ENCODE measurements at regions not wholly inside any gene's neighbourhood (a gene's known extent, or its start where the extent isn't known, plus 50 kb on each side); places are given as distances from the start of the nearest gene placed in this dataset.

GRCh38 chr20:48277266-48277665 lies 492.0 kb upstream of the SULF2 start:
- Histone ChIP-seq H3K4me3 (ENCODE audit: low read length in 2 of 2) (no peak overlapping the region), H3K4me1 (ENCODE audit: insufficient read depth, low read length) (no peaks in the 10 kb centered on the region), H3K36me3 (ENCODE audit: insufficient read depth, low read length) (no peaks in the 10 kb centered on the region), H3K27ac (ENCODE audit: low read depth, low read length) (no peak overlapping the region), H3K9me3 (ENCODE audit: control insufficient read depth in 1 of 2, low read length in 2 of 2) (no peaks in the 10 kb centered on the region), H3K27me3 (ENCODE audit: insufficient read depth, low read length) (no peaks in the 10 kb centered on the region)
- CTCF ChIA-PET (ENCODE audit: partially characterized antibody) = no interaction called here
- H3K27ac Mint-ChIP-seq = no peak overlapping the region
- peaks cover 0 to 3% (median 0%) of the 10 kb centered on the region in 8 donors for H3K9me3 Mint-ChIP-seq
- POLR2A ChIA-PET (ENCODE audit: partially characterized antibody) = no interaction called here
- no peaks in the 10 kb centered on the region for H3K4me1 Mint-ChIP-seq
- no peak for DNase-seq
- H3K36me3 Mint-ChIP-seq = no peaks in the 10 kb centered on the region
- no peak overlapping the region for H3K4me3 Mint-ChIP-seq
- intact Hi-C loops (cut with micrococcal nuclease) = no loop called here
- peaks cover 14 to 25% of the 10 kb centered on the region in 2 donors for H3K27me3 Mint-ChIP-seq

GRCh38 chr20:48276021-48276342 lies 490.7 kb upstream of the SULF2 start:
- H3K4me1 Mint-ChIP-seq = no peaks in the 10 kb centered on the region
- H3K9me3 ChIP-seq (ENCODE audit: control insufficient read depth in 1 of 2, low read length in 2 of 2) = no peaks in the 10 kb centered on the region
- no peak overlapping the region for H3K4me3 ChIP-seq (ENCODE audit: low read length in 2 of 2)
- H3K27me3 Mint-ChIP-seq = peaks cover 12 to 25% of the 10 kb centered on the region in 2 donors
- no peak for DNase-seq
- POLR2A ChIA-PET (ENCODE audit: partially characterized antibody) = no interaction called here
- no peaks in the 10 kb centered on the region for H3K36me3 ChIP-seq (ENCODE audit: insufficient read depth, low read length)
- no peaks in the 10 kb centered on the region for H3K36me3 Mint-ChIP-seq
- H3K27ac ChIP-seq (ENCODE audit: low read depth, low read length) = no peak overlapping the region
- H3K27me3 ChIP-seq (ENCODE audit: insufficient read depth, low read length) = no peaks in the 10 kb centered on the region
- intact Hi-C loops (cut with micrococcal nuclease) = no loop called here
- CTCF ChIA-PET (ENCODE audit: partially characterized antibody) = no interaction called here
- H3K9me3 Mint-ChIP-seq = peaks cover 0 to 3% (median 0%) of the 10 kb centered on the region in 8 donors
- H3K27ac Mint-ChIP-seq = no peak overlapping the region
- no peaks in the 10 kb centered on the region for H3K4me1 ChIP-seq (ENCODE audit: insufficient read depth, low read length)
- no peak overlapping the region for H3K4me3 Mint-ChIP-seq

- no peaks in the 10 kb centered on the region for H3K27me3 ChIP-seq (ENCODE audit: insufficient read depth, low read length)
- H3K27me3 Mint-ChIP-seq = peaks cover 11 to 23% of the 10 kb centered on the region in 2 donors
Observed at GRCh38 chr20:48275286-48276020, 490.2 kb upstream of the SULF2 start.

GRCh38 chr20:48273843-48274242 lies 488.6 kb upstream of the SULF2 start:
- Mint-ChIP-seq H3K27me3 (peaks cover 10 to 25% of the 10 kb centered on the region in 2 donors), H3K9me3 (peaks cover 0 to 3% (median 0%) of the 10 kb centered on the region in 8 donors), H3K27ac (no peak overlapping the region), H3K4me1 (no peaks in the 10 kb centered on the region), H3K36me3 (no peaks in the 10 kb centered on the region), H3K4me3 (no peak overlapping the region)
- no peak overlapping the region for H3K27ac ChIP-seq (ENCODE audit: low read depth, low read length)
- no peaks in the 10 kb centered on the region for H3K4me1 ChIP-seq (ENCODE audit: insufficient read depth, low read length)
- no peaks in the 10 kb centered on the region for H3K9me3 ChIP-seq (ENCODE audit: control insufficient read depth in 1 of 2, low read length in 2 of 2)
- intact Hi-C loops (cut with micrococcal nuclease) = no loop called here
- no peaks in the 10 kb centered on the region for H3K36me3 ChIP-seq (ENCODE audit: insufficient read depth, low read length)
- H3K27me3 ChIP-seq (ENCODE audit: insufficient read depth, low read length) = no peaks in the 10 kb centered on the region
- H3K4me3 ChIP-seq (ENCODE audit: low read length in 2 of 2) = no peak overlapping the region
- no peak for DNase-seq
- CTCF ChIA-PET (ENCODE audit: partially characterized antibody) = no interaction called here
- POLR2A ChIA-PET (ENCODE audit: partially characterized antibody) = no interaction called here

More at GRCh38 chr20:48275286-48276020, 490.2 kb upstream of the SULF2 start:
- no peaks in the 10 kb centered on the region for H3K9me3 ChIP-seq (ENCODE audit: control insufficient read depth in 1 of 2, low read length in 2 of 2)
- ChIA-PET CTCF (ENCODE audit: partially characterized antibody) (no interaction called here), POLR2A (ENCODE audit: partially characterized antibody) (no interaction called here)
- H3K36me3 ChIP-seq (ENCODE audit: insufficient read depth, low read length) = no peaks in the 10 kb centered on the region
- H3K36me3 Mint-ChIP-seq = no peaks in the 10 kb centered on the region
- intact Hi-C loops (cut with micrococcal nuclease) = no loop called here
- H3K27ac Mint-ChIP-seq = no peak overlapping the region
- DNase-seq = no peak
- no peak overlapping the region for H3K27ac ChIP-seq (ENCODE audit: low read depth, low read length)
- no peaks in the 10 kb centered on the region for H3K4me1 ChIP-seq (ENCODE audit: insufficient read depth, low read length)
- no peaks in the 10 kb centered on the region for H3K4me1 Mint-ChIP-seq
- peaks cover 0 to 3% (median 0%) of the 10 kb centered on the region in 8 donors for H3K9me3 Mint-ChIP-seq
- H3K4me3 ChIP-seq (ENCODE audit: low read length in 2 of 2) = no peak overlapping the region
- H3K4me3 Mint-ChIP-seq = no peak overlapping the region

GRCh38 chr20:48270885-48271284 lies 485.6 kb upstream of the SULF2 start:
- H3K4me3 ChIP-seq (ENCODE audit: low read length in 2 of 2) = no peak overlapping the region
- no peaks in the 10 kb centered on the region for H3K36me3 Mint-ChIP-seq
- peaks cover 0 to 8% (median 1%) of the 10 kb centered on the region in 8 donors for H3K9me3 Mint-ChIP-seq
- H3K4me3 Mint-ChIP-seq = no peak overlapping the region
- peaks cover 5 to 22% of the 10 kb centered on the region in 2 donors for H3K27me3 Mint-ChIP-seq
- H3K4me1 ChIP-seq (ENCODE audit: insufficient read depth, low read length) = no peaks in the 10 kb centered on the region
- ChIA-PET POLR2A (ENCODE audit: partially characterized antibody) (no interaction called here), CTCF (ENCODE audit: partially characterized antibody) (no interaction called here)
- no peaks in the 10 kb centered on the region for H3K9me3 ChIP-seq (ENCODE audit: control insufficient read depth in 1 of 2, low read length in 2 of 2)
- H3K27ac ChIP-seq (ENCODE audit: low read depth, low read length) = no peak overlapping the region
- H3K4me1 Mint-ChIP-seq = no peaks in the 10 kb centered on the region
- H3K27ac Mint-ChIP-seq = no peak overlapping the region
- DNase-seq = no peak
- no peaks in the 10 kb centered on the region for H3K27me3 ChIP-seq (ENCODE audit: insufficient read depth, low read length)
- H3K36me3 ChIP-seq (ENCODE audit: insufficient read depth, low read length) = no peaks in the 10 kb centered on the region
- intact Hi-C loops (cut with micrococcal nuclease) = no loop called here

GRCh38 chr20:48267860-48268633 lies 482.8 kb upstream of the SULF2 start:
- Mint-ChIP-seq H3K36me3 (no peaks in the 10 kb centered on the region), H3K4me1 (no peaks in the 10 kb centered on the region), H3K27me3 (peaks cover 7 to 24% of the 10 kb centered on the region in 2 donors), H3K27ac (no peak overlapping the region), H3K4me3 (no peak overlapping the region), H3K9me3 (peaks cover 0 to 8% (median 0%) of the 10 kb centered on the region in 8 donors)
- H3K27ac ChIP-seq (ENCODE audit: low read depth, low read length) = no peak overlapping the region
- no peaks in the 10 kb centered on the region for H3K27me3 ChIP-seq (ENCODE audit: insufficient read depth, low read length)
- no peak overlapping the region for H3K4me3 ChIP-seq (ENCODE audit: low read length in 2 of 2)
- ChIA-PET POLR2A (ENCODE audit: partially characterized antibody) (no interaction called here), CTCF (ENCODE audit: partially characterized antibody) (no interaction called here)
- intact Hi-C loops (cut with micrococcal nuclease) = no loop called here
- H3K4me1 ChIP-seq (ENCODE audit: insufficient read depth, low read length) = no peaks in the 10 kb centered on the region
- no peaks in the 10 kb centered on the region for H3K9me3 ChIP-seq (ENCODE audit: control insufficient read depth in 1 of 2, low read length in 2 of 2)
- no peaks in the 10 kb centered on the region for H3K36me3 ChIP-seq (ENCODE audit: insufficient read depth, low read length)
- no peak for DNase-seq

GRCh38 chr20:48266571-48266970 lies 481.3 kb upstream of the SULF2 start:
- intact Hi-C loops (cut with micrococcal nuclease) = no loop called here
- no peaks in the 10 kb centered on the region for H3K4me1 ChIP-seq (ENCODE audit: insufficient read depth, low read length)
- POLR2A ChIA-PET (ENCODE audit: partially characterized antibody) = no interaction called here
- no peaks in the 10 kb centered on the region for H3K4me1 Mint-ChIP-seq
- no peak overlapping the region for H3K4me3 Mint-ChIP-seq
- H3K9me3 ChIP-seq (ENCODE audit: control insufficient read depth in 1 of 2, low read length in 2 of 2) = no peaks in the 10 kb centered on the region
- no peaks in the 10 kb centered on the region for H3K36me3 ChIP-seq (ENCODE audit: insufficient read depth, low read length)
- DNase-seq = no peak
- peaks cover 10 to 19% of the 10 kb centered on the region in 2 donors for H3K27me3 Mint-ChIP-seq
- peaks cover 0 to 8% (median 0%) of the 10 kb centered on the region in 8 donors for H3K9me3 Mint-ChIP-seq
- H3K36me3 Mint-ChIP-seq = no peaks in the 10 kb centered on the region
- no peak overlapping the region for H3K27ac ChIP-seq (ENCODE audit: low read depth, low read length)
- CTCF ChIA-PET (ENCODE audit: partially characterized antibody) = no interaction called here
- H3K27me3 ChIP-seq (ENCODE audit: insufficient read depth, low read length) = no peaks in the 10 kb centered on the region
- no peak overlapping the region for H3K27ac Mint-ChIP-seq
- no peak overlapping the region for H3K4me3 ChIP-seq (ENCODE audit: low read length in 2 of 2)
